ENCODE measurements at regions not wholly inside any gene's neighbourhood (a gene's known extent, or its start where the extent isn't known, plus 50 kb on each side); places are given as distances from the start of the nearest gene placed in this dataset.
"Not testable (repeated sequence)": the region's sequence is repeated elsewhere in the genome, so short reads cannot be mapped to it uniquely, and the experiment has no call there.

- DNase-seq, result no peak
Measured at GRCh38 chr1:47523835-47524215, 86.0 kb downstream of the FOXD2 start.

- DNase-seq, result no peak
Measured at GRCh38 chr1:47524272-47524671, 86.4 kb downstream of the FOXD2 start.

GRCh38 chr1:47527653-47528272, 89.9 kb downstream of the FOXD2 start:
- DNase-seq, result no peak

GRCh38 chr1:47529520-47530098, 91.8 kb downstream of the FOXD2 start:
- DNase-seq, result no peak

- no peak for DNase-seq
Measured at GRCh38 chr1:47532921-47533792, 95.3 kb downstream of the FOXD2 start.

GRCh38 chr1:47533793-47534328, 96.0 kb downstream of the FOXD2 start:
- no peak for DNase-seq

- no peak for DNase-seq
Measured at GRCh38 chr1:47534436-47534835, 96.6 kb downstream of the FOXD2 start.

GRCh38 chr1:47536646-47537118, 98.8 kb downstream of the FOXD2 start:
- DNase-seq, result no peak

GRCh38 chr1:47537268-47537667, 99.4 kb downstream of the FOXD2 start:
- DNase-seq, result no peak

- DNase-seq, result no peak
Measured at GRCh38 chr1:47537966-47538365, 100.1 kb downstream of the FOXD2 start.

- not testable (repeated sequence) for DNase-seq
Measured at GRCh38 chr1:47538530-47538929, 100.7 kb downstream of the FOXD2 start.

GRCh38 chr1:47541705-47542104, 103.9 kb downstream of the FOXD2 start:
- DNase-seq, result not testable (repeated sequence)

GRCh38 chr1:47543089-47543488, 105.2 kb downstream of the FOXD2 start:
- DNase-seq, result not testable (repeated sequence)

- no peak for DNase-seq
Measured at GRCh38 chr1:47545912-47546483, 108.2 kb downstream of the FOXD2 start.

- no peak for DNase-seq
Measured at GRCh38 chr1:47547753-47548573, 110.1 kb downstream of the FOXD2 start.

- no peak for DNase-seq
Measured at GRCh38 chr1:47548637-47549036, 110.8 kb downstream of the FOXD2 start.

- no peak for DNase-seq
Measured at GRCh38 chr1:47549532-47549931, 111.7 kb downstream of the FOXD2 start.

GRCh38 chr1:47550929-47551328, 113.1 kb downstream of the FOXD2 start:
- no peak for DNase-seq

GRCh38 chr1:47551971-47552528, 114.2 kb downstream of the FOXD2 start:
- DNase-seq, result no peak

- DNase-seq, result no peak
Measured at GRCh38 chr1:47554082-47554481, 116.2 kb downstream of the FOXD2 start.

- DNase-seq, result no peak
Measured at GRCh38 chr1:47554901-47555300, 117.1 kb downstream of the FOXD2 start.

- no peak for DNase-seq
Measured at GRCh38 chr1:47555306-47555705, 117.5 kb downstream of the FOXD2 start.

All from central memory CD4-positive, alpha-beta T cell (primary cell).